Ishikawa (cell line): ENCODE measurements at regions not wholly inside any gene's neighbourhood (a gene's known extent, or its start where the extent isn't known, plus 50 kb on each side); places are given as distances from the start of the nearest gene placed in this dataset.

ENCODE experiments used
- CEBPB ChIP-seq: IDR thresholded peaks from 2 replicates; pipeline ENCODE4 v1.6.1; 2012
- CREB1 ChIP-seq: IDR thresholded peaks from 2 replicates; pipeline ENCODE4 v1.6.1; 2012; ENCODE audit warnings: low read depth
- EGR1 ChIP-seq: IDR thresholded peaks from 2 replicates; pipeline ENCODE4 v1.6.1; 2012
- EP300 ChIP-seq: IDR thresholded peaks from 2 replicates; pipeline ENCODE4 v1.6.1; 2012; ENCODE audit warnings: borderline replicate concordance
- FOXM1 ChIP-seq: IDR thresholded peaks from 2 replicates; pipeline ENCODE4 v1.6.1; 2012; ENCODE audit warnings: low read depth, borderline replicate concordance
- MAX ChIP-seq: IDR thresholded peaks from 2 replicates; pipeline ENCODE4 v1.6.1; 2012
- NFIC ChIP-seq: IDR thresholded peaks from 2 replicates; pipeline ENCODE4 v1.6.1; 2012
- RAD21 ChIP-seq: IDR thresholded peaks from 2 replicates; pipeline ENCODE4 v1.6.1; 2012; ENCODE audit warnings: low read depth
- REST ChIP-seq: IDR thresholded peaks from 2 replicates; pipeline ENCODE4 v1.6.1; 2012; ENCODE audit warnings: low read depth, mild to moderate bottlenecking
- TAF1 ChIP-seq: IDR thresholded peaks from 2 replicates; pipeline ENCODE4 v1.6.1; 2012; ENCODE audit warnings: low read depth, mild to moderate bottlenecking
- TCF12 ChIP-seq: IDR thresholded peaks from 2 replicates; pipeline ENCODE4 v1.6.1; 2012; ENCODE audit warnings: low read depth
- USF1 ChIP-seq: IDR thresholded peaks from 2 replicates; pipeline ENCODE4 v1.6.1; 2012
- YY1 ChIP-seq: IDR thresholded peaks from 2 replicates; pipeline ENCODE4 v1.6.1; 2012; ENCODE audit warnings: low read depth
- ZBTB7A ChIP-seq: IDR thresholded peaks from 2 replicates; pipeline ENCODE4 v1.6.1; 2012; ENCODE audit warnings: low read depth

- TF ChIP-seq TAF1 (no peak), MAX (no peak), CEBPB (no peak), REST (no peak), ZBTB7A (no peak), EP300 (no peak), USF1 (no peak), EGR1 (no peak), RAD21 (no peak), NFIC (no peak), YY1 (no peak), CREB1 (no peak), FOXM1 (no peak), TCF12 (no peak)
These were observed 161.3 kb upstream of the USP25 start for GRCh38 chr21:15568516-15568915.
